NOMO-1 treated with dmso at 0.1 percent for 144 hours (cell line): ENCODE measurements at regions not wholly inside any gene's neighbourhood (a gene's known extent, or its start where the extent isn't known, plus 50 kb on each side); places are given as distances from the start of the nearest gene placed in this dataset.

Experiments used
- DNase-seq: peaks from one replicate; lab custom pipeline; 2025; ENCODE audit not compliant: unreplicated experiment; lab: John Stamatoyannopoulos, UW

GRCh38 chr1:218809625-218810024 is 364.1 kb upstream of the LYPLAL1 start:
- no peak for DNase-seq

- no peak for DNase-seq
These were observed 363.4 kb upstream of the LYPLAL1 start for GRCh38 chr1:218810306-218810705.

- DNase-seq, result no peak
These were observed 362.2 kb upstream of the LYPLAL1 start for GRCh38 chr1:218811497-218811896.

- DNase-seq, result no peak
These were observed 361.3 kb upstream of the LYPLAL1 start for GRCh38 chr1:218812360-218812759.

- DNase-seq, result no peak
These were observed 360.4 kb upstream of the LYPLAL1 start for GRCh38 chr1:218813237-218813636.

GRCh38 chr1:218815076-218815475 is 358.6 kb upstream of the LYPLAL1 start:
- no peak for DNase-seq

GRCh38 chr1:218817071-218817470 is 356.6 kb upstream of the LYPLAL1 start:
- DNase-seq, result no peak

GRCh38 chr1:218817691-218818465 is 355.8 kb upstream of the LYPLAL1 start:
- no peak for DNase-seq

GRCh38 chr1:218823291-218823900 is 350.3 kb upstream of the LYPLAL1 start:
- no peak for DNase-seq

GRCh38 chr1:218827486-218827885 is 346.2 kb upstream of the LYPLAL1 start:
- DNase-seq, result no peak

GRCh38 chr1:218828125-218828650 is 345.5 kb upstream of the LYPLAL1 start:
- no peak for DNase-seq

GRCh38 chr1:218829097-218829496 is 344.6 kb upstream of the LYPLAL1 start:
- DNase-seq, result no peak

GRCh38 chr1:218835609-218836008 is 338.1 kb upstream of the LYPLAL1 start:
- DNase-seq, result no peak

GRCh38 chr1:218836264-218836663 is 337.4 kb upstream of the LYPLAL1 start:
- no peak for DNase-seq

GRCh38 chr1:218837051-218837450 is 336.6 kb upstream of the LYPLAL1 start:
- no peak for DNase-seq

- peak; percentile 85 for DNase-seq
These were observed 328.1 kb upstream of the LYPLAL1 start for GRCh38 chr1:218845589-218845988.

- DNase-seq, result no peak
These were observed 327.5 kb upstream of the LYPLAL1 start for GRCh38 chr1:218846181-218846580.

GRCh38 chr1:218847089-218847768 is 326.4 kb upstream of the LYPLAL1 start:
- DNase-seq, result no peak

GRCh38 chr1:218848009-218848408 is 325.7 kb upstream of the LYPLAL1 start:
- no peak for DNase-seq

- no peak for DNase-seq
These were observed 323.3 kb upstream of the LYPLAL1 start for GRCh38 chr1:218850367-218850766.

- no peak for DNase-seq
These were observed 322.1 kb upstream of the LYPLAL1 start for GRCh38 chr1:218851586-218851985.

- DNase-seq, result no peak
These were observed 321.2 kb upstream of the LYPLAL1 start for GRCh38 chr1:218852527-218852926.
